ENCODE measurements at regions not wholly inside any gene's neighbourhood (a gene's known extent, or its start where the extent isn't known, plus 50 kb on each side); places are given as distances from the start of the nearest gene placed in this dataset.

DNA sequence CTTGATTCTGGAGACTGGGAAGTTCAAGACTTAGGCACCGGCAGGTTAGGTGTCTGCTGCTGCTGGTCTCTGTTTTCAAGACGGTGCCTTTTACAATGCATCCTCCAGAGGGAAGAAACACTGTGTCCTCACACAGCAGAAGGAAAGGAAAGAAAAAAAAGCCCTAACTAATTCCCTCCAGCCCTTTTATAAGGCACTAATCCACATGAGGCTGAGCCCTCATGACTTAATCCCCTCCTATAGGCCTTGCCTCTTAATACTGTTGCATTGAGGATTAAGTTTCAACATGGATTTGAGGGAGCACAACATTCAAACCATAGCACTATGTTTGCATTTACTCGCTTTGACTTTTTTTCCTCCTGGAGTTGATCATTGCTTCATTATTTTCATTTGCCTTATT, 585.9 kb downstream of the TLR4 start:
- no peak for TF ChIP-seq CTCF (conservative IDR thresholded peaks at IDR 0.05 in 1 of 2, IDR thresholded peaks at IDR 0.05 in 1 of 2; ENCODE audit: low read depth in 1 of 2, low read length in 2 of 2)
- TF ChIP-seq EZH2 (IDR thresholded peaks at IDR 0.05; ENCODE audit: low read length, missing control alignments): no peak
